Neural cell (in vitro differentiated cells): ENCODE measurements at regions not wholly inside any gene's neighbourhood (a gene's known extent, or its start where the extent isn't known, plus 50 kb on each side); places are given as distances from the start of the nearest gene placed in this dataset.

Source experiments
- CTCF ChIP-seq: fragments of 450-650 bp; IDR thresholded peaks from 2 replicates; pipeline ENCODE4 v1.5.1; 2014; ENCODE audit warnings: antibody characterized with exemption, mild to moderate bottlenecking, moderate library complexity; ENCODE audit not compliant: poor library complexity, severe bottlenecking
- EZH2 ChIP-seq: fragments of 200-600, 300-800 bp; shearing (Covaris generic), sonication (generic); IDR thresholded peaks from 2 replicates; pipeline ENCODE4 v1.6.1; 2014; ENCODE audit warnings: antibody characterized with exemption, low read length, borderline replicate concordance, mild to moderate bottlenecking; ENCODE audit not compliant: insufficient read depth, poor library complexity, severe bottlenecking
- RAD21 ChIP-seq: fragments of 450-650 bp; conservative IDR thresholded peaks from 2 replicates; pipeline ENCODE4 v1.6.1; 2014; ENCODE audit warnings: antibody characterized with exemption, mild to moderate bottlenecking, moderate library complexity
- REST ChIP-seq: IDR thresholded peaks from 2 replicates; pipeline ENCODE4 v1.6.1; 2012; ENCODE audit warnings: borderline replicate concordance

- no peak for TF ChIP-seq EZH2
- TF ChIP-seq CTCF = no peak
- TF ChIP-seq REST = no peak
- TF ChIP-seq RAD21 = no peak
Measured at GRCh38 chr13:36582977-36583376, 90.8 kb upstream of the SERTM1 start.
